IPS DF 6.9 (cell line): ENCODE measurements at regions not wholly inside any gene's neighbourhood (a gene's known extent, or its start where the extent isn't known, plus 50 kb on each side); places are given as distances from the start of the nearest gene placed in this dataset.
A peak's percentile ranks its signal among the peaks of the same experiment; 100 is the strongest.
"Not testable (repeated sequence)": the region's sequence is repeated elsewhere in the genome, so short reads cannot be mapped to it uniquely, and the experiment has no call there.

Source experiments
- DNase-seq: peaks from one replicate; pipeline ENCODE4 v3.0.0-alpha.2; 2013; ENCODE audit warnings: low read depth, low spot score
- H3K27ac ChIP-seq: one replicate; pipeline ENCODE4 v1.5.1; 2013; ENCODE audit warnings: low read length, control low read depth
- H3K27me3 ChIP-seq: 2 replicates; pipeline ENCODE4 v1.6.1; 2013; ENCODE audit warnings: mild to moderate bottlenecking, low read length; ENCODE audit not compliant: control insufficient read depth, insufficient read depth
- H3K36me3 ChIP-seq: 2 replicates; pipeline ENCODE4 v1.6.1; 2013; ENCODE audit warnings: low read length; ENCODE audit not compliant: control insufficient read depth, insufficient read depth
- H3K4me1 ChIP-seq: 2 replicates; pipeline ENCODE4 v1.6.1; 2013; ENCODE audit warnings: low read length; ENCODE audit not compliant: control insufficient read depth, insufficient read depth
- H3K4me3 ChIP-seq: 2 replicates; pipeline ENCODE4 v1.5.1; 2013; ENCODE audit warnings: mild to moderate bottlenecking, low read length
- H3K9me3 ChIP-seq: 2 replicates; pipeline ENCODE4 v1.6.1; 2013; ENCODE audit warnings: low read length, inconsistent platforms; ENCODE audit not compliant: control insufficient read depth, insufficient read depth
- WGBS: extraction: QIAGEN DNeasy Blood & Tissue Kit; methylation state at CpG from one replicate; pipeline ENCODE4 v1.1.7; 2013; ENCODE audit warnings: mixed read lengths, missing lambda C conversion rate; ENCODE audit not compliant: insufficient read length, insufficient coverage; 5-methylcytosine and 5-hydroxymethylcytosine counted together

- H3K9me3 ChIP-seq, result no peaks in the 10 kb centered on the region
- H3K27ac ChIP-seq, result no peak overlapping the region
- DNase-seq, result no peak
- WGBS, result no CpG with 5 or more reads among the region's 1 CpG
- no peaks in the 10 kb centered on the region for H3K27me3 ChIP-seq
- no peaks in the 10 kb centered on the region for H3K4me1 ChIP-seq
- no peaks in the 10 kb centered on the region for H3K36me3 ChIP-seq
- H3K4me3 ChIP-seq, result no peak overlapping the region
Observed at GRCh38 chr11:37978647-37979046, 1380.6 kb upstream of the RAG2 start.

- Histone ChIP-seq H3K27me3 (no peaks in the 10 kb centered on the region), H3K36me3 (no peaks in the 10 kb centered on the region), H3K4me3 (no peak overlapping the region), H3K4me1 (no peaks in the 10 kb centered on the region), H3K27ac (no peak overlapping the region), H3K9me3 (no peaks in the 10 kb centered on the region)
- no CpG with 5 or more reads among the region's 2 CpGs for WGBS
- no peak for DNase-seq
Observed at GRCh38 chr11:37973941-37974340, 1375.9 kb upstream of the RAG2 start.

- no peak for DNase-seq
- no CpG with 5 or more reads among the region's 2 CpGs for WGBS
- Histone ChIP-seq H3K27ac (no peak overlapping the region), H3K4me3 (no peak overlapping the region), H3K36me3 (no peaks in the 10 kb centered on the region), H3K27me3 (no peaks in the 10 kb centered on the region), H3K9me3 (no peaks in the 10 kb centered on the region), H3K4me1 (no peaks in the 10 kb centered on the region)
Observed at GRCh38 chr11:37972691-37973090, 1374.7 kb upstream of the RAG2 start.

GRCh38 chr11:37969336-37969735, 1371.3 kb upstream of the RAG2 start:
- no CpG with 5 or more reads among the region's 4 CpGs for WGBS
- not testable (repeated sequence) for H3K9me3 ChIP-seq, DNase-seq

GRCh38 chr11:37968148-37968547, 1370.1 kb upstream of the RAG2 start:
- Histone ChIP-seq H3K4me1 (no peaks in the 10 kb centered on the region), H3K27me3 (no peaks in the 10 kb centered on the region), H3K9me3 (no peaks in the 10 kb centered on the region), H3K36me3 (no peaks in the 10 kb centered on the region), H3K4me3 (no peak overlapping the region), H3K27ac (no peak overlapping the region)
- DNase-seq, result no peak
- no CpG with 5 or more reads among the region's 10 CpGs for WGBS

More at GRCh38 chr11:37969336-37969735, 1371.3 kb upstream of the RAG2 start:
- not testable (repeated sequence) for H3K4me3 ChIP-seq, H3K4me1 ChIP-seq, H3K27me3 ChIP-seq, H3K27ac ChIP-seq, H3K36me3 ChIP-seq

- H3K9me3 ChIP-seq, result no peaks in the 10 kb centered on the region
- H3K27ac ChIP-seq, result no peak overlapping the region
- no peaks in the 10 kb centered on the region for H3K27me3 ChIP-seq
- no CpG with 5 or more reads among the region's 10 CpGs for WGBS
- no peaks in the 10 kb centered on the region for H3K36me3 ChIP-seq
- no peak overlapping the region for H3K4me3 ChIP-seq
- no peaks in the 10 kb centered on the region for H3K4me1 ChIP-seq
- no peak for DNase-seq
Observed at GRCh38 chr11:37967635-37968034, 1369.6 kb upstream of the RAG2 start.

- no peaks in the 10 kb centered on the region for H3K27me3 ChIP-seq
- no peaks in the 10 kb centered on the region for H3K4me1 ChIP-seq
- no peaks in the 10 kb centered on the region for H3K36me3 ChIP-seq
- no peaks in the 10 kb centered on the region for H3K9me3 ChIP-seq
- WGBS, result no CpG with 5 or more reads among the region's 2 CpGs
- H3K27ac ChIP-seq, result no peak overlapping the region
- DNase-seq, result peak; percentile 35
- H3K4me3 ChIP-seq, result no peak overlapping the region
Observed at GRCh38 chr11:37963440-37963839, 1365.4 kb upstream of the RAG2 start.

GRCh38 chr11:37957717-37958116, 1359.7 kb upstream of the RAG2 start:
- no peaks in the 10 kb centered on the region for H3K27me3 ChIP-seq
- no CpG with 5 or more reads among the region's 1 CpG for WGBS
- H3K27ac ChIP-seq, result no peak overlapping the region
- H3K9me3 ChIP-seq, result no peaks in the 10 kb centered on the region
- no peaks in the 10 kb centered on the region for H3K36me3 ChIP-seq
- DNase-seq, result no peak
- no peak overlapping the region for H3K4me3 ChIP-seq
- H3K4me1 ChIP-seq, result no peaks in the 10 kb centered on the region

GRCh38 chr11:37951996-37952395, 1354.0 kb upstream of the RAG2 start:
- no peaks in the 10 kb centered on the region for H3K36me3 ChIP-seq
- H3K4me1 ChIP-seq, result no peaks in the 10 kb centered on the region
- H3K4me3 ChIP-seq, result no peak overlapping the region
- DNase-seq, result no peak
- WGBS, result no CpG with 5 or more reads among the region's 2 CpGs
- H3K27me3 ChIP-seq, result no peaks in the 10 kb centered on the region
- H3K27ac ChIP-seq, result no peak overlapping the region
- no peaks in the 10 kb centered on the region for H3K9me3 ChIP-seq

GRCh38 chr11:37948258-37948657, 1350.2 kb upstream of the RAG2 start:
- no peaks in the 10 kb centered on the region for H3K4me1 ChIP-seq
- no peaks in the 10 kb centered on the region for H3K27me3 ChIP-seq
- no peak overlapping the region for H3K27ac ChIP-seq
- H3K4me3 ChIP-seq, result no peak overlapping the region
- no peaks in the 10 kb centered on the region for H3K36me3 ChIP-seq
- H3K9me3 ChIP-seq, result no peaks in the 10 kb centered on the region
- DNase-seq, result no peak
- WGBS, result no CpG with 5 or more reads among the region's 3 CpGs

- Histone ChIP-seq H3K27ac (no peak overlapping the region), H3K27me3 (no peaks in the 10 kb centered on the region), H3K9me3 (no peaks in the 10 kb centered on the region), H3K36me3 (no peaks in the 10 kb centered on the region), H3K4me1 (no peaks in the 10 kb centered on the region), H3K4me3 (no peak overlapping the region)
- DNase-seq, result no peak
- no CpG with 5 or more reads among the region's 3 CpGs for WGBS
Observed at GRCh38 chr11:37947821-37948220, 1349.8 kb upstream of the RAG2 start.
